Panc1 (cell line): ENCODE measurements at regions not wholly inside any gene's neighbourhood (a gene's known extent, or its start where the extent isn't known, plus 50 kb on each side); places are given as distances from the start of the nearest gene placed in this dataset.

Experiments used
- ATAC-seq: fragments of 200-7000 bp; cut with Tn5 transposase; 2 replicates; pipeline ENCODE4 v1.9.1; 2020; ENCODE audit warnings: mild to moderate bottlenecking, moderate library complexity
- BruUV-seq: library from RNA; stranded (reverse); fragments of 400-500 nt; replicated peaks from 2 replicates; lab custom pipeline; 2021; lab: Mats Ljungman, UMichigan
- CTCF ChIA-PET: fragments of 300-600 bp; sonication (Branson Sonifier 250); formaldehyde crosslinking; loops from one replicate; lab custom pipeline; 2022; ENCODE audit warnings: antibody characterized with exemption; lab: Charles Lee
- POLR2A ChIA-PET: fragments of 300-600 bp; sonication (Branson Sonifier 250); formaldehyde crosslinking; loops from one replicate; lab custom pipeline; 2022; ENCODE audit warnings: antibody characterized with exemption; lab: Charles Lee
- DNase-seq: peaks from one replicate; pipeline ENCODE4 v3.0.0-alpha.2; 2010; ENCODE audit warnings: low read depth, low spot score
- H3K27ac ChIP-seq: 2 replicates; pipeline ENCODE4 v1.5.1; 2011; ENCODE audit warnings: mild to moderate bottlenecking, low read length, inconsistent platforms
- H3K27me3 ChIP-seq: fragments of 200-500 bp; sonication (Bioruptor generic); 2 replicates; pipeline ENCODE4 v1.6.0; 2014; ENCODE audit warnings: low read length, inconsistent platforms; ENCODE audit not compliant: control insufficient read depth, insufficient read depth
- H3K36me3 ChIP-seq: fragments of 200-500 bp; sonication (Bioruptor generic); 2 replicates; pipeline ENCODE4 v1.5.1; 2014; ENCODE audit warnings: inconsistent platforms, mild to moderate bottlenecking, low read length, moderate library complexity; ENCODE audit not compliant: control insufficient read depth, insufficient read depth
- H3K4me1 ChIP-seq: 2 replicates; pipeline ENCODE4 v1.5.1; 2011; ENCODE audit warnings: inconsistent platforms, mild to moderate bottlenecking, low read length, moderate library complexity; ENCODE audit not compliant: control insufficient read depth, insufficient read depth
- H3K4me3 ChIP-seq, 2 experiments: 2 replicates each; pipeline ENCODE4 v1.5.1; 2011 to 2012; ENCODE audit warnings: low read depth in 2 of 2, low read length in 2 of 2, mild to moderate bottlenecking in 2 of 2, inconsistent platforms in 1 of 2, moderate library complexity in 1 of 2
- H3K9me3 ChIP-seq: fragments of 200-500 bp; sonication (Bioruptor generic); 2 replicates; pipeline ENCODE4 v1.5.1; 2014; ENCODE audit warnings: low read depth, mild to moderate bottlenecking, inconsistent platforms, low read length, moderate library complexity; ENCODE audit not compliant: control insufficient read depth, insufficient read depth
- POLR2AphosphoS5 ChIP-seq: IDR thresholded peaks from 2 replicates; pipeline ENCODE4 v1.6.1; 2012; ENCODE audit warnings: mild to moderate bottlenecking, low read depth, low read length, moderate library complexity
- SIN3A ChIP-seq: IDR thresholded peaks from 2 replicates; pipeline ENCODE4 v1.6.1; 2012; ENCODE audit warnings: low read depth, mild to moderate bottlenecking, low read length, moderate library complexity, borderline replicate concordance; ENCODE audit not compliant: insufficient read depth
- TCF7L2 ChIP-seq: IDR thresholded peaks from 2 replicates; pipeline ENCODE4 v1.6.1; 2011; ENCODE audit warnings: mild to moderate bottlenecking, low read depth, low read length, inconsistent platforms
- in situ Hi-C: cut with HindIII; loops from 2 replicates; pipeline ENCODE4 v1.10.0; 2016; ENCODE audit warnings: low sequenced_read_pairs, low pct_unique_long_range_greater_than_20kb
- intact Hi-C: fragments of 100-400 bp; cut with micrococcal nuclease; formaldehyde crosslinking; loops from one replicate; pipeline ENCODE4 v1.10.0; 2022; ENCODE audit not compliant: unreplicated experiment
- TF ChIP-seq, protein P1 (sequence below), 2 experiments: IDR thresholded peaks; 2 replicates each; pipeline ENCODE4 v1.6.1; 2011 to 2012; ENCODE audit warnings: low read depth in 2 of 2, control low read depth in 1 of 2, low read length in 1 of 2, mild to moderate bottlenecking in 1 of 2, moderate library complexity in 1 of 2; ENCODE audit not compliant: insufficient read depth in 1 of 2
- TF ChIP-seq, protein P2 (sequence below): fragments of 450-650 bp; IDR thresholded peaks from 2 replicates; pipeline ENCODE4 v1.5.1; 2017; ENCODE audit warnings: mild to moderate bottlenecking

DNA sequence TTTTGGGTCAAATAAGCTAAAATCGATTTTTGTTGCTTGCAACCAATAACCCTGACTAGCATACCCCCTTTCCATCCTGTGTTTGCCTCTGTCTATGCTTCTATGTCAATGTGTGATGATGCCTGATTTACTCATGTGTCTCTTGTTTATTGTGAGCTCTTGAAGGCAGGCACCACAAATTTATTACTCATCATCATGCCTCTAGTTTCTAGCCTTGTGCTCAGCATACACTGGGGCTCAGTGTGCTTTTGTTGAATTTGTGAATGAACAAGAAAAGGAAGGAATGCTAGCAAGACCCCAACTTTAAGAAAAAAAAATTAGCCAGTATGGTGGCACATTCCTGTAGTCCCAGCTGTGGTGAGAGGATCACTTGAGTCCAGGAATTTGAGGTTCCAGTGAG lies 119.1 kb upstream of the GPR139 start:
- DNase-seq = no peak
- in situ Hi-C loops = no loop called here
- BruUV-seq = no TSS peak
- intact Hi-C loops = no loop called here
- H3K4me1 ChIP-seq = no peaks in the 10 kb centered on the region
- TF ChIP-seq, protein P1, sequence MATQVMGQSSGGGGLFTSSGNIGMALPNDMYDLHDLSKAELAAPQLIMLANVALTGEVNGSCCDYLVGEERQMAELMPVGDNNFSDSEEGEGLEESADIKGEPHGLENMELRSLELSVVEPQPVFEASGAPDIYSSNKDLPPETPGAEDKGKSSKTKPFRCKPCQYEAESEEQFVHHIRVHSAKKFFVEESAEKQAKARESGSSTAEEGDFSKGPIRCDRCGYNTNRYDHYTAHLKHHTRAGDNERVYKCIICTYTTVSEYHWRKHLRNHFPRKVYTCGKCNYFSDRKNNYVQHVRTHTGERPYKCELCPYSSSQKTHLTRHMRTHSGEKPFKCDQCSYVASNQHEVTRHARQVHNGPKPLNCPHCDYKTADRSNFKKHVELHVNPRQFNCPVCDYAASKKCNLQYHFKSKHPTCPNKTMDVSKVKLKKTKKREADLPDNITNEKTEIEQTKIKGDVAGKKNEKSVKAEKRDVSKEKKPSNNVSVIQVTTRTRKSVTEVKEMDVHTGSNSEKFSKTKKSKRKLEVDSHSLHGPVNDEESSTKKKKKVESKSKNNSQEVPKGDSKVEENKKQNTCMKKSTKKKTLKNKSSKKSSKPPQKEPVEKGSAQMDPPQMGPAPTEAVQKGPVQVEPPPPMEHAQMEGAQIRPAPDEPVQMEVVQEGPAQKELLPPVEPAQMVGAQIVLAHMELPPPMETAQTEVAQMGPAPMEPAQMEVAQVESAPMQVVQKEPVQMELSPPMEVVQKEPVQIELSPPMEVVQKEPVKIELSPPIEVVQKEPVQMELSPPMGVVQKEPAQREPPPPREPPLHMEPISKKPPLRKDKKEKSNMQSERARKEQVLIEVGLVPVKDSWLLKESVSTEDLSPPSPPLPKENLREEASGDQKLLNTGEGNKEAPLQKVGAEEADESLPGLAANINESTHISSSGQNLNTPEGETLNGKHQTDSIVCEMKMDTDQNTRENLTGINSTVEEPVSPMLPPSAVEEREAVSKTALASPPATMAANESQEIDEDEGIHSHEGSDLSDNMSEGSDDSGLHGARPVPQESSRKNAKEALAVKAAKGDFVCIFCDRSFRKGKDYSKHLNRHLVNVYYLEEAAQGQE (IDR thresholded peaks at IDR 0.05; ENCODE audit: insufficient read depth in 1 of 2, low read depth in 2 of 2, low read length in 1 of 2) = no peak
- no peak for TF ChIP-seq TCF7L2
- TF ChIP-seq, protein P2, sequence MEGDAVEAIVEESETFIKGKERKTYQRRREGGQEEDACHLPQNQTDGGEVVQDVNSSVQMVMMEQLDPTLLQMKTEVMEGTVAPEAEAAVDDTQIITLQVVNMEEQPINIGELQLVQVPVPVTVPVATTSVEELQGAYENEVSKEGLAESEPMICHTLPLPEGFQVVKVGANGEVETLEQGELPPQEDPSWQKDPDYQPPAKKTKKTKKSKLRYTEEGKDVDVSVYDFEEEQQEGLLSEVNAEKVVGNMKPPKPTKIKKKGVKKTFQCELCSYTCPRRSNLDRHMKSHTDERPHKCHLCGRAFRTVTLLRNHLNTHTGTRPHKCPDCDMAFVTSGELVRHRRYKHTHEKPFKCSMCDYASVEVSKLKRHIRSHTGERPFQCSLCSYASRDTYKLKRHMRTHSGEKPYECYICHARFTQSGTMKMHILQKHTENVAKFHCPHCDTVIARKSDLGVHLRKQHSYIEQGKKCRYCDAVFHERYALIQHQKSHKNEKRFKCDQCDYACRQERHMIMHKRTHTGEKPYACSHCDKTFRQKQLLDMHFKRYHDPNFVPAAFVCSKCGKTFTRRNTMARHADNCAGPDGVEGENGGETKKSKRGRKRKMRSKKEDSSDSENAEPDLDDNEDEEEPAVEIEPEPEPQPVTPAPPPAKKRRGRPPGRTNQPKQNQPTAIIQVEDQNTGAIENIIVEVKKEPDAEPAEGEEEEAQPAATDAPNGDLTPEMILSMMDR = no peak
- no peak for TF ChIP-seq POLR2AphosphoS5
- no peak for TF ChIP-seq SIN3A
- POLR2A ChIA-PET = interaction anchor here (0.7 kb wide), 1 partner anchor 171 kb away, joined by 14 read pairs; no protein-coding TSS in a partner anchor
- no peak overlapping the region for H3K4me3 ChIP-seq
- no peak overlapping the region for H3K27ac ChIP-seq
- H3K27me3 ChIP-seq = peaks cover 21% of the 10 kb centered on the region
- no peaks in the 10 kb centered on the region for H3K9me3 ChIP-seq
- CTCF ChIA-PET = no interaction called here
- no peak for ATAC-seq
- H3K36me3 ChIP-seq = no peaks in the 10 kb centered on the region

DNA sequence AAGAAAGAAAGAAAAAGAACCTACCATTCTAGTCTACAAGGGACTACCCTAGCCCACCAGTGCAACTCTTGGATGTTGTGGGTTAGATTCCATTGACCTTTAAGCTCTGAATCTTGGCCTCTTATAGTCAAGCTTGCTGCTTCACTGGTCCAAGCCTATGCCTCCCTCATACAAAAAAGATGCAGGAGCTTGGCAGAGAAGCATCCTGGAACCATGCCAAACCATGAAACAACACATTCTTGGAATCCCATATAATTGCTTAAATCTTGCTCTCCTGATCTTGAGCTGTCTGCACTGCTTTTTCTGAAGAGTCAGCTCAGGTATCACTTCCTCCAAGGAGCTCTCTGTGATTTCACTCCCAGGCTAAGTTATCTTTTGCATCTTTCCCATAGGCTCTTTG lies 117.9 kb upstream of the GPR139 start:
- Histone ChIP-seq H3K4me3 (no peak overlapping the region), H3K4me1 (no peaks in the 10 kb centered on the region), H3K9me3 (no peaks in the 10 kb centered on the region), H3K27me3 (peaks cover 21% of the 10 kb centered on the region), H3K27ac (no peak overlapping the region), H3K36me3 (no peaks in the 10 kb centered on the region)
- no TSS peak for BruUV-seq
- ChIA-PET CTCF (interaction anchor here (0.7 kb wide), 1 partner anchor 18 kb away, joined by 5 read pairs; no protein-coding TSS in a partner anchor), POLR2A (interaction anchor here (0.6 kb wide), 1 partner anchor 139 kb away, joined by 3 read pairs; no protein-coding TSS in a partner anchor)
- ATAC-seq (no peak), DNase-seq (no peak)
- no peak for TF ChIP-seq TCF7L2
- no peak for TF ChIP-seq SIN3A
- TF ChIP-seq, protein P2 = no peak
- intact Hi-C loops = no loop called here
- in situ Hi-C loops = no loop called here
